ENCODE measurements at regions not wholly inside any gene's neighbourhood (a gene's known extent, or its start where the extent isn't known, plus 50 kb on each side); places are given as distances from the start of the nearest gene placed in this dataset.

GRCh38 chr10:90598513-90598912 lies 259.3 kb downstream of the HTR7 start:
- Histone ChIP-seq H3K36me3 (ENCODE audit: control insufficient read depth, low read depth, low read length) (no peaks in the 10 kb centered on the region), H3K27ac (ENCODE audit: low read length) (no peak overlapping the region), H3K4me3 (ENCODE audit: low read length) (no peak overlapping the region), H3K4me1 (ENCODE audit: control insufficient read depth, low read depth, low read length) (no peaks in the 10 kb centered on the region), H3K9ac (ENCODE audit: low read length) (no peak overlapping the region), H3K9me3 (ENCODE audit: control insufficient read depth, low read depth, low read length) (no peaks in the 10 kb centered on the region), H3K27me3 (ENCODE audit: control insufficient read depth, insufficient read depth, low read length) (no peaks in the 10 kb centered on the region)

GRCh38 chr10:90602862-90603610 lies 254.8 kb downstream of the HTR7 start:
- Histone ChIP-seq H3K27ac (ENCODE audit: low read length) (no peak overlapping the region), H3K4me1 (ENCODE audit: control insufficient read depth, low read depth, low read length) (no peaks in the 10 kb centered on the region), H3K9ac (ENCODE audit: low read length) (no peak overlapping the region), H3K36me3 (ENCODE audit: control insufficient read depth, low read depth, low read length) (no peaks in the 10 kb centered on the region), H3K9me3 (ENCODE audit: control insufficient read depth, low read depth, low read length) (no peaks in the 10 kb centered on the region), H3K4me3 (ENCODE audit: low read length) (no peak overlapping the region), H3K27me3 (ENCODE audit: control insufficient read depth, insufficient read depth, low read length) (no peaks in the 10 kb centered on the region)

- H3K9ac ChIP-seq (ENCODE audit: low read length): no peak overlapping the region
- no peaks in the 10 kb centered on the region for H3K36me3 ChIP-seq (ENCODE audit: control insufficient read depth, low read depth, low read length)
- no peak overlapping the region for H3K27ac ChIP-seq (ENCODE audit: low read length)
- H3K27me3 ChIP-seq (ENCODE audit: control insufficient read depth, insufficient read depth, low read length): no peaks in the 10 kb centered on the region
- H3K9me3 ChIP-seq (ENCODE audit: control insufficient read depth, low read depth, low read length): no peaks in the 10 kb centered on the region
- no peaks in the 10 kb centered on the region for H3K4me1 ChIP-seq (ENCODE audit: control insufficient read depth, low read depth, low read length)
- no peak overlapping the region for H3K4me3 ChIP-seq (ENCODE audit: low read length)
Observed at GRCh38 chr10:90604636-90605035, 253.2 kb downstream of the HTR7 start.

- no peaks in the 10 kb centered on the region for H3K9me3 ChIP-seq (ENCODE audit: control insufficient read depth, low read depth, low read length)
- H3K36me3 ChIP-seq (ENCODE audit: control insufficient read depth, low read depth, low read length): no peaks in the 10 kb centered on the region
- no peak overlapping the region for H3K27ac ChIP-seq (ENCODE audit: low read length)
- no peak overlapping the region for H3K9ac ChIP-seq (ENCODE audit: low read length)
- H3K4me3 ChIP-seq (ENCODE audit: low read length): no peak overlapping the region
- H3K4me1 ChIP-seq (ENCODE audit: control insufficient read depth, low read depth, low read length): no peaks in the 10 kb centered on the region
- H3K27me3 ChIP-seq (ENCODE audit: control insufficient read depth, insufficient read depth, low read length): no peaks in the 10 kb centered on the region
Observed at GRCh38 chr10:90605506-90605905, 252.3 kb downstream of the HTR7 start.

GRCh38 chr10:90612276-90612675 lies 245.6 kb downstream of the HTR7 start:
- Histone ChIP-seq H3K36me3 (ENCODE audit: control insufficient read depth, low read depth, low read length) (no peaks in the 10 kb centered on the region), H3K27me3 (ENCODE audit: control insufficient read depth, insufficient read depth, low read length) (no peaks in the 10 kb centered on the region), H3K4me3 (ENCODE audit: low read length) (no peak overlapping the region), H3K9ac (ENCODE audit: low read length) (no peak overlapping the region), H3K27ac (ENCODE audit: low read length) (no peak overlapping the region), H3K9me3 (ENCODE audit: control insufficient read depth, low read depth, low read length) (no peaks in the 10 kb centered on the region), H3K4me1 (ENCODE audit: control insufficient read depth, low read depth, low read length) (no peaks in the 10 kb centered on the region)

- H3K36me3 ChIP-seq (ENCODE audit: control insufficient read depth, low read depth, low read length): no peaks in the 10 kb centered on the region
- H3K27ac ChIP-seq (ENCODE audit: low read length): no peak overlapping the region
- H3K9ac ChIP-seq (ENCODE audit: low read length): no peak overlapping the region
- no peaks in the 10 kb centered on the region for H3K27me3 ChIP-seq (ENCODE audit: control insufficient read depth, insufficient read depth, low read length)
- no peaks in the 10 kb centered on the region for H3K9me3 ChIP-seq (ENCODE audit: control insufficient read depth, low read depth, low read length)
- H3K4me1 ChIP-seq (ENCODE audit: control insufficient read depth, low read depth, low read length): no peaks in the 10 kb centered on the region
- H3K4me3 ChIP-seq (ENCODE audit: low read length): no peak overlapping the region
Observed at GRCh38 chr10:90614631-90615030, 243.2 kb downstream of the HTR7 start.

- H3K27me3 ChIP-seq (ENCODE audit: control insufficient read depth, insufficient read depth, low read length): no peaks in the 10 kb centered on the region
- no peaks in the 10 kb centered on the region for H3K9me3 ChIP-seq (ENCODE audit: control insufficient read depth, low read depth, low read length)
- no peak overlapping the region for H3K9ac ChIP-seq (ENCODE audit: low read length)
Observed at GRCh38 chr10:90621577-90621976, 236.3 kb downstream of the HTR7 start.

GRCh38 chr10:90635111-90635765 lies 222.6 kb downstream of the HTR7 start:
- Histone ChIP-seq H3K9ac (ENCODE audit: low read length) (no peak overlapping the region), H3K36me3 (ENCODE audit: control insufficient read depth, low read depth, low read length) (no peaks in the 10 kb centered on the region), H3K27ac (ENCODE audit: low read length) (no peak overlapping the region), H3K4me1 (ENCODE audit: control insufficient read depth, low read depth, low read length) (peaks cover 46% of the 10 kb centered on the region), H3K9me3 (ENCODE audit: control insufficient read depth, low read depth, low read length) (no peaks in the 10 kb centered on the region), H3K4me3 (ENCODE audit: low read length) (no peak overlapping the region), H3K27me3 (ENCODE audit: control insufficient read depth, insufficient read depth, low read length) (no peaks in the 10 kb centered on the region)

More at GRCh38 chr10:90621577-90621976, 236.3 kb downstream of the HTR7 start:
- no peaks in the 10 kb centered on the region for H3K36me3 ChIP-seq (ENCODE audit: control insufficient read depth, low read depth, low read length)
- no peak overlapping the region for H3K4me3 ChIP-seq (ENCODE audit: low read length)
- no peaks in the 10 kb centered on the region for H3K4me1 ChIP-seq (ENCODE audit: control insufficient read depth, low read depth, low read length)
- H3K27ac ChIP-seq (ENCODE audit: low read length): no peak overlapping the region

- H3K4me1 ChIP-seq (ENCODE audit: control insufficient read depth, low read depth, low read length): peaks cover 45% of the 10 kb centered on the region
- no peaks in the 10 kb centered on the region for H3K36me3 ChIP-seq (ENCODE audit: control insufficient read depth, low read depth, low read length)
- H3K9ac ChIP-seq (ENCODE audit: low read length): no peak overlapping the region
- no peaks in the 10 kb centered on the region for H3K9me3 ChIP-seq (ENCODE audit: control insufficient read depth, low read depth, low read length)
- H3K4me3 ChIP-seq (ENCODE audit: low read length): no peak overlapping the region
- no peaks in the 10 kb centered on the region for H3K27me3 ChIP-seq (ENCODE audit: control insufficient read depth, insufficient read depth, low read length)
- no peak overlapping the region for H3K27ac ChIP-seq (ENCODE audit: low read length)
Observed at GRCh38 chr10:90640756-90641155, 217.1 kb downstream of the HTR7 start.

GRCh38 chr10:90641731-90642130 lies 216.1 kb downstream of the HTR7 start:
- Histone ChIP-seq H3K9ac (ENCODE audit: low read length) (no peak overlapping the region), H3K4me1 (ENCODE audit: control insufficient read depth, low read depth, low read length) (peaks cover 35% of the 10 kb centered on the region), H3K27ac (ENCODE audit: low read length) (no peak overlapping the region), H3K27me3 (ENCODE audit: control insufficient read depth, insufficient read depth, low read length) (no peaks in the 10 kb centered on the region), H3K36me3 (ENCODE audit: control insufficient read depth, low read depth, low read length) (no peaks in the 10 kb centered on the region), H3K9me3 (ENCODE audit: control insufficient read depth, low read depth, low read length) (no peaks in the 10 kb centered on the region), H3K4me3 (ENCODE audit: low read length) (no peak overlapping the region)

GRCh38 chr10:90642136-90642535 lies 215.7 kb downstream of the HTR7 start:
- H3K36me3 ChIP-seq (ENCODE audit: control insufficient read depth, low read depth, low read length): no peaks in the 10 kb centered on the region
- H3K4me3 ChIP-seq (ENCODE audit: low read length): no peak overlapping the region
- H3K9ac ChIP-seq (ENCODE audit: low read length): no peak overlapping the region
- no peaks in the 10 kb centered on the region for H3K9me3 ChIP-seq (ENCODE audit: control insufficient read depth, low read depth, low read length)
- H3K27ac ChIP-seq (ENCODE audit: low read length): no peak overlapping the region
- no peaks in the 10 kb centered on the region for H3K27me3 ChIP-seq (ENCODE audit: control insufficient read depth, insufficient read depth, low read length)
- peaks cover 31% of the 10 kb centered on the region for H3K4me1 ChIP-seq (ENCODE audit: control insufficient read depth, low read depth, low read length)

GRCh38 chr10:90642650-90643049 lies 215.2 kb downstream of the HTR7 start:
- Histone ChIP-seq H3K36me3 (ENCODE audit: control insufficient read depth, low read depth, low read length) (no peaks in the 10 kb centered on the region), H3K4me1 (ENCODE audit: control insufficient read depth, low read depth, low read length) (peaks cover 26% of the 10 kb centered on the region), H3K27ac (ENCODE audit: low read length) (no peak overlapping the region), H3K9ac (ENCODE audit: low read length) (no peak overlapping the region), H3K4me3 (ENCODE audit: low read length) (no peak overlapping the region), H3K27me3 (ENCODE audit: control insufficient read depth, insufficient read depth, low read length) (no peaks in the 10 kb centered on the region), H3K9me3 (ENCODE audit: control insufficient read depth, low read depth, low read length) (no peaks in the 10 kb centered on the region)
